NCI-H774 (cell line): ENCODE measurements at regions not wholly inside any gene's neighbourhood (a gene's known extent, or its start where the extent isn't known, plus 50 kb on each side); places are given as distances from the start of the nearest gene placed in this dataset.

Experiments used
- DNase-seq: peaks from one replicate; lab custom pipeline; 2025; lab: John Stamatoyannopoulos, UW

DNA sequence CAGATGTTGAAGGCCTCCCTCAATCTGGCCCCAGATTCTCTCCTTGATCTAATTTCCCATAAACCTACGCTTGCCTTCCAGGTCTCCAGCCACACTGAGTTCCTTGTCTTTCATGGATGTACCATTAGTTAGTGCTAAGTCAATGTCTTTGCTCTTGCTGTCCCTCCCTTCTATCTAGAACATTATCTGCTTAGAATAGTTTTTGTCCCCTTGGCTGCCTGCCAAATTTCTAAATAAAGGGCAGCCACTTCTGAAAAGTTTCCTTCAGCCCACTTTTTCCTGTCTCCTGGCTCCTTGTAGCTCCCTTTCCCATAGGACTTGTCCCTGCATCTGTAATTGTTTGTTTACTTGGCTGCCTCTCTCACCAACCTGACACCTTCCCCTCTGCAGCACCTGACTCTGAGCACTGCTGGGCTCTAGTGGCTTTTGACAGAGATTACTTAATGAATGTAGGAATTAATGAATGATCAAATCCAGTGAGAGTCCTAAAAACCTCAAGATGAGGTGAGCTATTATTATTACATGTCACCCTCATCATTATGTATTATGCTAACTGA is 58.3 kb downstream of the CXCL12 start:
- DNase-seq = no peak

GRCh38 chr10:44325596-44326307 is 59.1 kb downstream of the CXCL12 start:
- DNase-seq = no peak

DNA sequence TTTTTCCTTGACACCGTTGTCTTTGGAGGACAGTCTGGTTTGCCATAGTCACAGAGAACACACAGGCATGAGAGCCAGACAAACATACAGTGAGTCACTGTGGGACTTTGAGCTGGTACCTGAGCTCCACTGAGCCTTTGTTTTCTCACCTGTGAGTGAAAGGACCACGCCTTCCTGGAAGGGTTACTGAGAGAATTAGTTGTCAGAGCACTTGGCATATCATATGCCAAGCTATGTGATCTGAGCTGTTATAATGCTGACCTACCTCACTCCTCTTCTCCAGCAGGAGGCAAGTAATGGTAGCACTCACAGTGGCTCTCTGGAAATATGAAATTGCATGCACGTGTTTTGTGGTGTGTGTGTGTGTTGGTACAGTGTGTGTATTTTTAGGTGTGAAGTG is 59.7 kb downstream of the CXCL12 start:
- DNase-seq = peak; percentile 50

DNA sequence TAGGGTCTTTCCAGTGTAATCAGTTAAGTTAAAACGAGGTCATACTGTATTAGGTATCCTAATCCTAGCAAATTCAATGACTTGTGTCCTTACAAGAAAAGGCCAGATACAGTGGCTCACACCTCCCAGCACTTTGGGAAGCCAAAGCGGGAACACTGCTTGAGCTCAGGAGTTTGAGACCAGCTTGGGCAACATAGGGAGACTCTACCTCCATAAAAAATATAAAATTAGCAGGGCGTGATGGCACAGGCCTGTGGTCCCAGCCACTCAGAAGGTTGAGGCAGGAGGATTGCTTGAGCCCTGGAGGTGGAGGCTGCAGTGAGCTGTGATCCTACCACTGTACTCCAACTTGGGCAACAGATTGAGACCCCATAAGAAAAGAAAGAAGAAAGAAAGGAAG is 61.1 kb downstream of the CXCL12 start:
- DNase-seq = no peak

GRCh38 chr10:44322137-44322536 is 62.8 kb downstream of the CXCL12 start:
- no peak for DNase-seq

- no peak for DNase-seq
Observed at GRCh38 chr10:44320756-44321155, 64.1 kb downstream of the CXCL12 start.

DNA sequence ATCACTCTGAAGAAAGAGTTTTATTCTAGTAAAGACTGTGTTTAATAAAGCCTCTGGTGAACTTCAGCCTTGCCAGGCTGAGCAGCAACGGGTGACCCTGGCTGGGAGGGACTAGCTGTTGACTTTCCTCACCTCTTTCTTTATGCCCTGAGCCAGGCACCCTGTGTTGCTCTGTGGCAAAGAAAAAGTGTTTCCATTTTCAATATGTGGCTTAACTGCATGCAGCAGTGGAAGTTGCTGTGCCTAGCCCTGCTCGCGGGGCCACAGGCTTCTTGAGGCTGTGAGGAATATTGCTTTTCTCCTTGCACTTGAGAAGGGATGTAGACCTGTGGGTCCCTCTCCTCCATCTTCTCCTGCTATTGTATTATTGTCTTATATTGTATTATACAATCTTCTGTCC is 67.0 kb downstream of the CXCL12 start:
- no peak for DNase-seq

GRCh38 chr10:44316922-44317215 is 68.0 kb downstream of the CXCL12 start:
- DNase-seq = no peak

- no peak for DNase-seq
Observed at GRCh38 chr10:44316187-44316921, 68.5 kb downstream of the CXCL12 start.

GRCh38 chr10:44314802-44315460 is 70.0 kb downstream of the CXCL12 start:
- DNase-seq = no peak

DNA sequence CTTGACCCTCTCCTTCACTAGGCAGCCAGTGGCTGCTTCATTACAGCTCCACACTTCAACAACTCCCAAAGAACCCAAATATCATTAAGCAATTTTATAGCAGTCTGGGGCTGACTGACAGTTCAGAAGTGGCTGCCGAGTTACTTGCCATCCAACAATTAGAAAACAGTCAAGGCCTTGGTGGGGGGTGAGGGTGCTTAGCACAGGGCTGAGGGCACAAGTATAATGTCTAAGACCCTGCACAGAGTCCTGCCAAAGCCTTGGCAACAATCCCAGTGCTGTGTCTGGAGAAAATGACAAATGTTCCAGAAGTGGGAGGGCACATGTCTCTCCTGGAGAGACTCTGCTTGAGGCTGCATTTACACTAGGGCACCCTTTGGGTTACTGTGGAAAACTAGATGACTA is 71.1 kb downstream of the CXCL12 start:
- DNase-seq = no peak

DNA sequence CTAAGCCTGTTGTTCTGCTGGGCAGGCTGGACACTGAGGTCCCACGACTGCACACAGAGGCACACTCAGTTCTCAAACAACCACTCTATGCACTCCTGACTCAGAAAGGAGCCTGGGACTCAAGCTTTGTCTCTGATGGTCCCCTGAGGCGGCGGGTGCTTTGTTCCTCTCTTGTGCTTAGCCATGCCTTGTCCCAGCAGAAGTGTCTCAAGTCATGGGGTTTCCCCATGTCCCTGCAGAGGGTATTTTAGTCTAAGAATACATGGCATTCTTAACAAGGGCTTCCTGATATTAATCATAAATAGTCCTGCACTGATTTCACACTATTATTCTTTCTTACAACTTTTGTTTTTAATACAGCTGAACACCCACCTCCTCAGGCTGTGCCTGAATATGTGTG is 72.5 kb downstream of the CXCL12 start:
- DNase-seq = no peak

GRCh38 chr10:44311563-44312051 is 73.3 kb downstream of the CXCL12 start:
- DNase-seq = no peak

- DNase-seq = peak; percentile 75
Observed at GRCh38 chr10:44310762-44311562, 73.9 kb downstream of the CXCL12 start.

DNA sequence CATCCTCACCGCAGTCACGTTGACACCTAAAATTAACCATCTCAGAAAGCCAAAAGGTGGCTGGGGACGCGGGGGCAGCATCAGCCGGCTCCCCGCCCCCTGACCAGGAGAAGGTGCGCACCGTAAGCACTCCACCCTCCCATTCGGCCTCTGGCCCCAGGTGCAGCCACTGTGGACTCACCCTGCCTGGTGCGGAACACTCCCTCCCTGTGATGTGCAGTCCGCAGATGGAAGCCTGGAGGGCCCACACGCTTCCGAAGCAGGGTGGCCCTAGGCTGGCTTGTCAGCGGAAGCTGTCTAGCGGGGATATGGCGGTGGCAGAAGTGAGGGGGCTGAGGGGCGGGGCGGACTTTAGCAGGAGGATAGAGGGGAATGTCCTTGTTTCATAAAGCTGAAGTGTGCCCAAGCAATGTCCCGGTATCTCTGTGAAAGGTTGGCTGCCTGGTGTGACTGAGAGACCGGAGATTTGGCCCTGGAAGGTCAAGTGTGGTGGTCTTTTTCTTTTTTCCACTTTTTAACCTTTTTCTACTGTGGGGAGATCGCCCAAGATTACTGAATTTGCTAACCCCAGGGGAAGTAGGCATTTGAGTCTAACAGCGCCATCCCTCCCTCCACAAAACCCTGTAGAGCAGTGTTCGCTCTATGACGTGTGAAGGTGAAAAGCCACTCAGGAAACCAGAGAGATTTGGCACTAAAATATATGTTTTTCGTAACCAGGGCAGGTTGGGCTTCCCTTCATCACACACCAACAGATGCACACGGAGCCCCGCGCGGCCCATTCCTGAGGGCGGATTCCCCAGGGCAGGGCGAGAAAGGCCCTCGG is 74.7 kb downstream of the CXCL12 start:
- DNase-seq = no peak

DNA sequence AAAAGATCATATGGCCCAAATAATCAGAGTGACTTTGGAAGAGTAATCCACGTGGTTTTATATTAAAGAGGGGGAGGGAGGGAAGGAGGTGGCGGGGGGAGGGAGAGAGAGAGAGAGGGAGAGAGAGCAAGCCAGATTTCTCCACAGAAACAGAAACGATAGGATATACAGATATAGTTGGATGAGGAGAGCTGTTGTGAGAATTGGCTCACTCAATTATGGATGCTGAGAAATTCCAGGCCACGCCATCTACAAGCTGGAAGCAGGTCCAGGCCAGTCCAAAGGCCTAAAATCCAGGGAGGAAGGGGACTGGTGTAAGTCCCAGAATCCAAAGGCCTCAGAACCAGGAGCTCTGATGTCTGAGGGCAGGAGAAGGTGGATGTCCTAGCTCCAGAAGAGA is 75.5 kb downstream of the CXCL12 start:
- DNase-seq = no peak

DNA sequence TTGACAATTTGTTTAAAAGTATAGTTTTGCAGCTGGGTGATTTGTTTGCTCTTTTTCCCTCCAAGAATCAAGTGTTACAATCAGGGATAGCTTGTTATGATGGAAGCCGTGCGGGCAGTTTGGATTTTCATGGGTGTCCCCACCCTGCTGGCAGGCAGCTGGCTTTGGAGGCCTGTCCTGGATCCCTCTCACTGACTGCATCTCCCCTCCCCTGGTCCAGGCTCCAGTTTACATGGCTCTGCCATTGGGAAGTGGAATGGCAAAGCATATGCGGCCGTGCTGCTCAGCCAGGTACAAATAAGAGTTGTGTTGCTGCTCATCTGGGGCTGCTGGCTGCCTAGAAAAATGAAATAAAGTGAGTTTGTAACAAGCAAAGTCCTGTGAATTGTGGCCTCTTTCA is 76.0 kb downstream of the CXCL12 start:
- no peak for DNase-seq

- DNase-seq = no peak
Observed at GRCh38 chr10:44307691-44308090, 77.2 kb downstream of the CXCL12 start.

GRCh38 chr10:44306762-44307161 is 78.1 kb downstream of the CXCL12 start:
- DNase-seq = no peak

DNA sequence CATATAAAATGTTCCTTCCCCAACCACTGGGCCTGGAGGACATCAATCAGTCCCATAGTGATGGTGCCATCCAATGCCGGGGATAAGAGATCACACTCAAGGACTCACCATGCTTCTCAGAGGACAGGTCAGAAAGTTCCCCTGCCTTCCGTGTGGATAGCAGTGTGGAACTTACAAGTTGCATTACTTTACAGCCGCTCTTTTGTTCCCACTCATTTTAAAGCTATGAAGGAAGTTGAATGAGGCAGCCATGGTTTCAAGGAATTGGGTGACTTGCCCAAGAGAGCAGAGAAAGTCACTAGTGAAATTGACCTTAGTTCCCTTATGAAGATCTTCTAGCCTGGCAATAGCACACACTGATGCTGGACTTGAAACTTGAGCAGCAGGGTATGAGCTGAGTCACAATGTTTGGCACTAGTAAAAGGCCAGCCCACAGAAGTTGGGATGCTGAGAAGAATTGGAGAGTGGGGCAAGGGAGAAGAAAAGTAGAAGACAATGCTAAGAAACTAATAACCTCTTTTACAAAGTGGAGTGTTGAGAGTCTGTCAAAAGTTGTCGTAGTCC is 78.7 kb downstream of the CXCL12 start:
- DNase-seq = no peak
